ENCODE measurements at regions not wholly inside any gene's neighbourhood (a gene's known extent, or its start where the extent isn't known, plus 50 kb on each side); places are given as distances from the start of the nearest gene placed in this dataset.

GRCh38 chr20:40925829-40926510 lies 102.7 kb upstream of the TOP1 start:
- no peak for TF ChIP-seq CTCF (IDR thresholded peaks at IDR 0.05; ENCODE audit: insufficient read depth, low read depth, low read length)
- TF ChIP-seq EZH2 (IDR thresholded peaks at IDR 0.05; ENCODE audit: insufficient read depth, low read length) = no peak
